ENCODE measurements at regions not wholly inside any gene's neighbourhood (a gene's known extent, or its start where the extent isn't known, plus 50 kb on each side); places are given as distances from the start of the nearest gene placed in this dataset.

DNA sequence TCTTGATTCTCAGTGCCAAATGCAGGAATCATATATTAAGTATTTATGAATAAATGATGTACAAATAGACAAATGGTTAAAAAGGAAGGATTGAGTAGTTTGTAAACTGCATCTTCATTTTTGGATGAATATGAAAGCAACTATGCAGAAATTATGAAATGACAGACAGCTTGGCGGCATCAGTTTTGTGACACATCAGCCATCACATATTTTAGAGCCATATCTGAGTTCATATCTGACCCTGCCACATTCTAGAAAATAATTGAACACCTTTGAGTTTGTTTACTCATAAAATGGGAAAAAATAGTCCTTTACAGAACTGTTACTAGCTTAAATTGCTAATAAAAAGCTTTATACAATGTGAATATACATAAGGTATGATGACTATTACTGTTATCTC lies 448.2 kb downstream of the KIF20B start:
- TF ChIP-seq, protein P1, sequence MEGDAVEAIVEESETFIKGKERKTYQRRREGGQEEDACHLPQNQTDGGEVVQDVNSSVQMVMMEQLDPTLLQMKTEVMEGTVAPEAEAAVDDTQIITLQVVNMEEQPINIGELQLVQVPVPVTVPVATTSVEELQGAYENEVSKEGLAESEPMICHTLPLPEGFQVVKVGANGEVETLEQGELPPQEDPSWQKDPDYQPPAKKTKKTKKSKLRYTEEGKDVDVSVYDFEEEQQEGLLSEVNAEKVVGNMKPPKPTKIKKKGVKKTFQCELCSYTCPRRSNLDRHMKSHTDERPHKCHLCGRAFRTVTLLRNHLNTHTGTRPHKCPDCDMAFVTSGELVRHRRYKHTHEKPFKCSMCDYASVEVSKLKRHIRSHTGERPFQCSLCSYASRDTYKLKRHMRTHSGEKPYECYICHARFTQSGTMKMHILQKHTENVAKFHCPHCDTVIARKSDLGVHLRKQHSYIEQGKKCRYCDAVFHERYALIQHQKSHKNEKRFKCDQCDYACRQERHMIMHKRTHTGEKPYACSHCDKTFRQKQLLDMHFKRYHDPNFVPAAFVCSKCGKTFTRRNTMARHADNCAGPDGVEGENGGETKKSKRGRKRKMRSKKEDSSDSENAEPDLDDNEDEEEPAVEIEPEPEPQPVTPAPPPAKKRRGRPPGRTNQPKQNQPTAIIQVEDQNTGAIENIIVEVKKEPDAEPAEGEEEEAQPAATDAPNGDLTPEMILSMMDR (IDR thresholded peaks at IDR 0.05): no peak
- TF ChIP-seq POLR2AphosphoS5 (IDR thresholded peaks at IDR 0.05) (no peak), POLR2A (IDR thresholded peaks at IDR 0.05) (no peak)
